GM12801 (cell line): ENCODE measurements at regions not wholly inside any gene's neighbourhood (a gene's known extent, or its start where the extent isn't known, plus 50 kb on each side); places are given as distances from the start of the nearest gene placed in this dataset.

Source experiments
- CTCF ChIP-seq: IDR thresholded peaks from one replicate; pipeline ENCODE4 v1.5.1; 2011; ENCODE audit warnings: control low read depth; ENCODE audit not compliant: insufficient read length; ENCODE audit errors: extremely low read depth

GRCh38 chr7:35900651-35901050 lies 99.8 kb downstream of the SEPTIN7 start:
- TF ChIP-seq CTCF = no peak

- TF ChIP-seq CTCF = no peak
These were observed 104.7 kb downstream of the SEPTIN7 start for GRCh38 chr7:35905555-35905954.

GRCh38 chr7:35906191-35906908 lies 105.5 kb downstream of the SEPTIN7 start:
- TF ChIP-seq CTCF = no peak

- no peak for TF ChIP-seq CTCF
These were observed 107.7 kb downstream of the SEPTIN7 start for GRCh38 chr7:35908331-35909216.

GRCh38 chr7:35909870-35910357 lies 109.1 kb downstream of the SEPTIN7 start:
- no peak for TF ChIP-seq CTCF

GRCh38 chr7:35967366-35968139 lies 166.7 kb downstream of the SEPTIN7 start:
- no peak for TF ChIP-seq CTCF
